SK-N-MC (cell line): ENCODE measurements at regions not wholly inside any gene's neighbourhood (a gene's known extent, or its start where the extent isn't known, plus 50 kb on each side); places are given as distances from the start of the nearest gene placed in this dataset.
"Not testable (repeated sequence)": the region's sequence is repeated elsewhere in the genome, so short reads cannot be mapped to it uniquely, and the experiment has no call there.

Source experiments
- DNase-seq: peaks from one replicate; pipeline ENCODE4 v3.0.0-alpha.2; 2011; ENCODE audit warnings: low read depth, low spot score
- H3K27ac ChIP-seq: fragments of 200-600 bp; sonication (generic); 2 replicates; pipeline ENCODE4 v1.5.1; 2016; ENCODE audit warnings: mixed run types
- H3K36me3 ChIP-seq: fragments of 200-600 bp; sonication (generic); 2 replicates; pipeline ENCODE4 v1.6.1; 2017; ENCODE audit warnings: antibody characterized with exemption, low read length, mixed read lengths; ENCODE audit not compliant: insufficient read depth
- H3K4me3 ChIP-seq: fragments of 200-600 bp; sonication (generic); 2 replicates; pipeline ENCODE4 v1.5.1; 2016
- H3K9ac ChIP-seq: fragments of 200-600 bp; sonication (generic); 2 replicates; pipeline ENCODE4 v1.8.0; 2017; ENCODE audit warnings: mixed run types, mixed read lengths; ENCODE audit not compliant: insufficient read length
- H3K9me3 ChIP-seq: fragments of 200-600 bp; sonication (generic); 2 replicates; pipeline ENCODE4 v1.6.1; 2017; ENCODE audit warnings: low read depth, mild to moderate bottlenecking, antibody characterized with exemption, low read length, moderate library complexity, mixed read lengths
- EZH2 ChIP-seq: fragments of 200-600 bp; sonication (generic); IDR thresholded peaks from one replicate; pipeline ENCODE4 v1.6.1; 2017; ENCODE audit warnings: antibody characterized with exemption
- FOXP2 ChIP-seq: optimal IDR thresholded peaks from 2 replicates; pipeline ENCODE3; 2011; ENCODE audit warnings: mild to moderate bottlenecking, moderate library complexity; ENCODE audit not compliant: insufficient read depth; ENCODE audit errors: extremely low read length, control extremely low read depth
- POLR2AphosphoS5 ChIP-seq: IDR thresholded peaks from 2 replicates; pipeline ENCODE4 v1.6.1; 2012; ENCODE audit warnings: mild to moderate bottlenecking, low read depth, low read length, borderline replicate concordance

- H3K4me3 ChIP-seq = no peak overlapping the region
- no peak for DNase-seq
- no peaks in the 10 kb centered on the region for H3K36me3 ChIP-seq
- no peaks in the 10 kb centered on the region for H3K9me3 ChIP-seq
- no peak overlapping the region for H3K27ac ChIP-seq
- TF ChIP-seq FOXP2 (no peak), EZH2 (no peak), POLR2AphosphoS5 (no peak)
- H3K9ac ChIP-seq = no peak overlapping the region
Measured at GRCh38 chr2:13413989-13414388, 697.3 kb downstream of the TRIB2 start.

GRCh38 chr2:13414897-13415296, 698.2 kb downstream of the TRIB2 start:
- no peak overlapping the region for H3K9ac ChIP-seq
- no peak overlapping the region for H3K4me3 ChIP-seq
- no peaks in the 10 kb centered on the region for H3K9me3 ChIP-seq
- TF ChIP-seq POLR2AphosphoS5 = no peak
- TF ChIP-seq FOXP2 = no peak
- no peak for TF ChIP-seq EZH2
- no peak for DNase-seq
- no peaks in the 10 kb centered on the region for H3K36me3 ChIP-seq
- no peak overlapping the region for H3K27ac ChIP-seq

GRCh38 chr2:13433954-13434353, 717.2 kb downstream of the TRIB2 start:
- no peak overlapping the region for H3K27ac ChIP-seq
- no peaks in the 10 kb centered on the region for H3K36me3 ChIP-seq
- no peak overlapping the region for H3K4me3 ChIP-seq
- no peaks in the 10 kb centered on the region for H3K9me3 ChIP-seq
- DNase-seq = no peak
- no peak overlapping the region for H3K9ac ChIP-seq
- TF ChIP-seq EZH2 (no peak), POLR2AphosphoS5 (no peak), FOXP2 (no peak)

- not testable (repeated sequence) for H3K4me3 ChIP-seq, H3K36me3 ChIP-seq, H3K27ac ChIP-seq, H3K9ac ChIP-seq, H3K9me3 ChIP-seq, DNase-seq
Measured at GRCh38 chr2:13443554-13444261, 727.0 kb downstream of the TRIB2 start.

- Histone ChIP-seq H3K9ac (no peak overlapping the region), H3K36me3 (no peaks in the 10 kb centered on the region), H3K27ac (no peak overlapping the region), H3K9me3 (no peaks in the 10 kb centered on the region), H3K4me3 (no peak overlapping the region)
- TF ChIP-seq FOXP2 = no peak
- no peak for DNase-seq
Measured at GRCh38 chr2:13462464-13462863, 745.7 kb downstream of the TRIB2 start.

GRCh38 chr2:13466076-13466475, 749.3 kb downstream of the TRIB2 start:
- no peak overlapping the region for H3K27ac ChIP-seq
- H3K9me3 ChIP-seq = no peaks in the 10 kb centered on the region
- H3K36me3 ChIP-seq = no peaks in the 10 kb centered on the region
- no peak overlapping the region for H3K4me3 ChIP-seq
- no peak for TF ChIP-seq POLR2AphosphoS5
- no peak for TF ChIP-seq EZH2
- TF ChIP-seq FOXP2 = no peak
- no peak overlapping the region for H3K9ac ChIP-seq
- DNase-seq = no peak

GRCh38 chr2:13474538-13474937, 757.8 kb downstream of the TRIB2 start:
- no peak for DNase-seq
- no peak overlapping the region for H3K27ac ChIP-seq
- no peaks in the 10 kb centered on the region for H3K36me3 ChIP-seq
- no peak for TF ChIP-seq POLR2AphosphoS5
- TF ChIP-seq FOXP2 = no peak
- TF ChIP-seq EZH2 = no peak
- no peak overlapping the region for H3K4me3 ChIP-seq
- H3K9ac ChIP-seq = no peak overlapping the region
- no peaks in the 10 kb centered on the region for H3K9me3 ChIP-seq

- TF ChIP-seq EZH2 (no peak), POLR2AphosphoS5 (no peak), FOXP2 (no peak)
- no peak overlapping the region for H3K27ac ChIP-seq
- no peak for DNase-seq
- H3K4me3 ChIP-seq = no peak overlapping the region
- H3K9me3 ChIP-seq = no peaks in the 10 kb centered on the region
- no peak overlapping the region for H3K9ac ChIP-seq
- no peaks in the 10 kb centered on the region for H3K36me3 ChIP-seq
Measured at GRCh38 chr2:13480057-13480456, 763.3 kb downstream of the TRIB2 start.

- Histone ChIP-seq H3K9ac (no peak overlapping the region), H3K9me3 (no peaks in the 10 kb centered on the region), H3K4me3 (no peak overlapping the region), H3K27ac (no peak overlapping the region), H3K36me3 (no peaks in the 10 kb centered on the region)
- no peak for DNase-seq
- no peak for TF ChIP-seq EZH2
- no peak for TF ChIP-seq POLR2AphosphoS5
- TF ChIP-seq FOXP2 = no peak
Measured at GRCh38 chr2:13481201-13481600, 764.5 kb downstream of the TRIB2 start.
